HG03045 (cell line): ENCODE measurements at regions not wholly inside any gene's neighbourhood (a gene's known extent, or its start where the extent isn't known, plus 50 kb on each side); places are given as distances from the start of the nearest gene placed in this dataset.

Source experiments
- ATAC-seq: cut with Tn5 transposase; IDR thresholded peaks from one replicate; pipeline ENCODE4 v1.9.1; 2021; ENCODE audit warnings: mild to moderate bottlenecking, moderate library complexity; ENCODE audit not compliant: unreplicated experiment

GRCh38 chr6:20312606-20313005 is 89.1 kb upstream of the E2F3 start:
- ATAC-seq: no peak

DNA sequence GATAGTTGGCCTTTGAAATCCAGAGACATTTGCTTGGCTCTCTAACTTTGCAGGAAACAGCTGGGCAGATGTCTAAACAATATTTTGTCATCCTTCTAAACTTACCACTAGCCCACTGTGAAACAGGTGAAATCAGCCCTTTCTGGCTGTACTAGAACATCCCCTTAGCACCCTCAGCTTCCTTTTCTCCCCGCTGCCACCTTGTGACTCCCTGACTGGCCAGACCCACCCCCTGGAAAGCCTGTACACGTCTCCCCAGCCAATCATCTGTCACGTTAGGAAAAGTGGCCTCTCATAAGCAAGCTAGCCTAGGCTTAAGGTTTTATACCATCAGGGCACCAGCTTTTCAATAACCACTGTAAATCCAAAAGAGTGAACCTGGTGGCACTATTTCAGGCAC is 88.6 kb upstream of the E2F3 start:
- ATAC-seq: no peak

DNA sequence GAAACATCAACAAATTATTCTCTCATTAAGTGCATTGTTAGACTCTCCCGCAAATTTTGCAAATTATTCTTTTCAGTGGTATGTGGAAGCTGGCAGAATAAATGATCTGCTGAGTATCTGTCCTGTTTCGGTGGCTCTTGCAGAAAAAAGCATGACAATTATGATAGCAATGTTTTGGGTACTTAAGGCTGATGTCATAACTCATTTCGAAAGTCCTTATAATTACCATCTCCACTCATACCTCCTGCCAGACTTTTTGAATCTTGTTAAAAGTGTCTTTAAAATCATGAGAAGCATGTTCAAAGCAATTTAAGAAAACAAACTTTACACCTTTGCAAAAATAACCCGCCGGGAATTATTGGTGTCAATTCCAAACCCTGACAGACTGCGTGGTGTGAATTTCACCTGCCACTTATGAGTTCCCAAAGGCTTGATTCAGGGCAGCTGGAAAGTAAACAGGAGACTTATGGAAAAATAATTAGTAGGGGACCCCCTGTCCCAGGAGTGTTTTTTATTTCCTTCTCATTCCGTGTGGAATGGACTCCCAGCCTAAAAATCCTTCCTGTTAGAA is 87.6 kb upstream of the E2F3 start:
- ATAC-seq: no peak

GRCh38 chr6:20314866-20315845 is 86.5 kb upstream of the E2F3 start:
- ATAC-seq: no peak

DNA sequence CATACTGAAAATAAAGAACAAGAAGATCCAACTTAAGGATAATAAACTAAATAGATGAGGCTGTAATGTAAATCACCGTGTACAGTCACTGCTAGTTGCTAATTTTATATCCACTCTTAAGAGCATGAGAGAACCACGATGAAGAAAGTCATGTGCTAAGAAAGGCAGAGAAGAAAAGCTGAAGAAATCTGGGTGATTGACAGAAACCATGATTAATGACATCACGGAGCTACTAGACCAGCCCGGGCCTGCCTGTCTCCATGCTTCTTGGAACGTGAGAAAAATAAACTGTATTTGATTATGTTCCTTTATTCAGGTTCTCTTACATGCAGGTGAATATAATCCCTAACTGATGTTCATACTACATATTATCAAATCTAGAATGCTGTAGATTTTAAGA is 84.2 kb upstream of the E2F3 start:
- no peak for ATAC-seq

DNA sequence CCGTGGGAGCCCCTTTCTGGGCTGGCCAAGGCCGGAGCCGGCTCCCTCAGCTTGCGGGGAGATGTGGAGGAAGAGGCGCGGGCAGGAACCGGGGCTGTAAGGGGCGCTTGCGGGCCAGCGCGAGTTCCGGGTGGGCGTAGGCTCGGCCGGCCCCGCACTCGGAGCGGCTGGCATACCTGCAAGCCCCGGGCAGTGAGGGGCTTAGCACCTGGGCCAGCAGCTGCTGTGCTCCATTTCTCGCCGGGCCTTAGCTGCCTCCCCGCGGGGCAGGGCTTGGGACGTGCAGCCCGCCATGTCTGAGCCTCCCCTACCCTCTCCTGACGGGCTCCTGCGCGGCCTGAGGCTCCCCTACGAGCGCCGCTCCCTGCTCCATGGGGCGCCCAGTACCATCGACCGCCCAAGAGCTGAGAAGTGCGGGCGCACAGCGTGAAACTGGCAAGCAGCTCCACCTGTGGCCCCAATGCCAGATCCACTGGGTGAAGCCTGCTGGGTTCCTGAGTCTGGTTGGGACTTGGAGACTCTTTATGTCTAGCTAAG is 82.8 kb upstream of the E2F3 start:
- no peak for ATAC-seq

DNA sequence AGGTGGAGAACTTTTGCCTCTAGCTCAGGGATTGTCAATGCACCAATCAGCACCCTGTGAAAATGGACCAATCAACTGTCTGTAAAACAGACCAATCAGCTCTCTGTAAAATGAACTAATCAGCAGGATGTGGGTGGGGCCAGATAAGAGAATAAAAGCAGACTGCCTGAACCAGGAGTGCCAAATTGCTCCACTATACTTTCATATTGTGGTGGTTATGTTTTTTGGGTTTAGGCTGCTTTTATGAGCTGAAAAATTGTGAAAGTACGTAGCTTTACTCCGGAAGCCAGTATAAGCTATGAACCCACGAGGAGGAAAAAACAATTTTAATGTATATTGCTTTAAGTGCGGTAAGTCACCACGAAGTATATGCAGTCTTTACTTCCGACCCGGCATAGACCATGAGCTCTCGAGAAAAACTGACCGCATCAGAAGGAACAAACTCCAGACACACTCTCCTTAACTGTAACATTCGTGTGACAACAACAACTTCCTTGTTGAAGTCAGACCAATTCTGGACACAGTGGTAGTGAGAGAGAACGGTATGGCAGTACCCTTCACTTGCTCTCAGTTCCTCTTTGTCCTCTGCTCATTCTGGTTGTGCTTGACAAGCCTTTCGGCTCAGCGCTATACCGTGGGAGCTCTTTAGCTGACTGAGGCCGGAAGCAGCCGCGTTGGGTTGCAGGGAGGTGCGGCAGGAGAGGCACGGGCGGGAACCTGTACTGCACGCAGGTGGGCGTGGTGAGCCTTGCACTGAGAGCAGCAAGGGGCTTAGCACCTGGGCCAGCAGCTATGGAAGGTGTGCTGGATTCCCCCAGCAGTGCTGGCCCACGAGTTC is 81.9 kb upstream of the E2F3 start:
- peak; percentile 99 for ATAC-seq

DNA sequence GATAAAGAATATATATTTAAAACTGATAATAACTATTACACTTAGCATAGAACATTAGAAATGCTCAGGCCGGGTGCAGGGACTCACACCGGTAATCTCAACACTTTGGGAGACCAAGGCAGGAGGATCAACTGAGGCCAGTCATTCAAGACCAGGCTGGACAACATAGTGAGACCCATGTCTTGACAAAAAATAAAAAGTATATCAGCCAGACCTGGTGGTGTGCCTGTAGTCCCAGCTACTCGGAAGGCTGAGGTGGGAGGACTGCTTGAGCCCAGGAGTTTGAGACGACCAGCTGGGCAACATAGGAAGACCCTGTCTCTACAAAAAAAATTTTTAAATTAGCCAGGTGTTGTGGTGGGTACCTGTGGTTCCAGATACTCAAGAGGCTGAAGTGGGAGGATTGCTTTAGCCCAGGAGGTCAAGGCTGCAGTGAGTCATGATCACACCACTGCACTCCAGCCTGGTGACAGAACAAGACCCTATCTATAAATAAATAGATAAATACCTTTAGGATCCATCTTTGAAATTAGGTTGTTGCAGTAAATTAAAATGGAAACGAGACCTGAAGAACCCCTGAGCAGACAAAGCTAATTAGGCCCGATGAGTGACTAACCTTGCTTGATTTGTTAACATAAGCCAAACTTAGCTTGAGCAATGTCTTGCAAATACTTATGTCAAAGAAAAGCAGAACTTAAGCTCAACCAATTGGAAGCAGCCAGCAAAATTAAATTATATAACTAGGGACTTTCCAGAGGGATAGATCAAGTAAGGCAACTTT is 75.8 kb upstream of the E2F3 start:
- ATAC-seq: no peak

DNA sequence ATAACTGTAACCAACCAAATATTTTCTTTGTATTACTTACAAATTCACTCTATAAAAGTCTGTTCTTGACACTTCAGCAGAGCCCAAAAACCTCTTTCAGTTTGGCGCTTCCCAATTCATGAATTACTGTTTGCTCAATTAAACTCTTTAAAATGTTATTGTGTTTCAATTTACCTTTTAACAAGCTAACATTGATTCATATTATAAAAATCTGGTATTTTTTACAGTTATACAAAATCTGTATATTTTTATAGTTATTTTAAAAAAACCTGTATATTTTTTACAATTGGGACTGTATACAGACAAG is 75.3 kb upstream of the E2F3 start:
- no peak for ATAC-seq

GRCh38 chr6:20327141-20327540 is 74.5 kb upstream of the E2F3 start:
- no peak for ATAC-seq

DNA sequence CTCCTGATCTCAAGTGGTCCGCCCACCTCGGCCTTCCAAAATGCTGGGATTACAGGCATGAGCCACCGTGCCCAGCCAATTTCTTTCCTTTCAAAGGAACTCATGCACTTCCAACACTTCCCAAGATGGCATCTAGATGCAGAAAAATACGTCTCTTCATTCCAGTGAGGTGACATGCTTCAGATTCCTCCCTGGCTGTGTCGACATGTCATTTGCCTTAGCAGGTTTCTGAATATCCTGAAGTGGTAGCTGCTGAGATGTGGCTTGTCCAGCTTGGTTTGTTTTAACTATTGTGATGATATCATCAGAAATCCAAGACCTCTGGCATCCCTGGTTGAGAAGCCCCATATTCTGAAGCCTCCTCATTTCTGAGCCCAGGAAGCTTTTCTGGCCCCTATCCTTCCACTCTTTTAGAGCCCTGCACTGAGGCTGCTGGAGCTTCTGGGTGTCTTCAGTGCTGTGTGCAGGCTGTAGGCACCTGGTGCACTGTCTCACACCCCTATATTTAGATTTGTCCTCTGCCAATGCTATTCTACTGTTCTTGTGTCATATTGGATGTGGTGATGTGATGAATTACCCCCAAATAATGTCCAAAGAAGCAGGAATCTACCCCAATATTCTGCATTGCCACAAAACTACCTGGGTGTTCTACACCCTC is 73.3 kb upstream of the E2F3 start:
- no peak for ATAC-seq

DNA sequence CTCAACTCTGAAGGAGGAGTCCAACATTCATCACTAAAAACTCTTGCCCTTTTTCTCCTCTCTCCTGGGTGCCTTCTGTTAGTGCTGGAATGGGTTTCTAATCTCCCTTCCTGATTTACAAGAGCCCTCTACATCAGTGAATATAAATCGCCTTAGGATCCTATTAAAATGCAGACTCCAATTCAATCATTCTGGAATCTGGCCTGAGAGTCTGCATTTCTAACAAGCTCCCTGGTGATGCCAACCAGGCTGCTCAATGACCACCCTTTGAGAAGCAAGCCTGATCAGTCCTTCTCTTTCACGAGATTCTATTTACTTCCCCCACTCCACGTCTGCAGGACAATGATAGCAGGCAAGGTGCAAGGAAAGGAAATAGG is 72.8 kb upstream of the E2F3 start:
- ATAC-seq: no peak

GRCh38 chr6:20331042-20331441 is 70.6 kb upstream of the E2F3 start:
- no peak for ATAC-seq

- ATAC-seq: no peak
Measured at GRCh38 chr6:20331625-20332024, 70.1 kb upstream of the E2F3 start.

DNA sequence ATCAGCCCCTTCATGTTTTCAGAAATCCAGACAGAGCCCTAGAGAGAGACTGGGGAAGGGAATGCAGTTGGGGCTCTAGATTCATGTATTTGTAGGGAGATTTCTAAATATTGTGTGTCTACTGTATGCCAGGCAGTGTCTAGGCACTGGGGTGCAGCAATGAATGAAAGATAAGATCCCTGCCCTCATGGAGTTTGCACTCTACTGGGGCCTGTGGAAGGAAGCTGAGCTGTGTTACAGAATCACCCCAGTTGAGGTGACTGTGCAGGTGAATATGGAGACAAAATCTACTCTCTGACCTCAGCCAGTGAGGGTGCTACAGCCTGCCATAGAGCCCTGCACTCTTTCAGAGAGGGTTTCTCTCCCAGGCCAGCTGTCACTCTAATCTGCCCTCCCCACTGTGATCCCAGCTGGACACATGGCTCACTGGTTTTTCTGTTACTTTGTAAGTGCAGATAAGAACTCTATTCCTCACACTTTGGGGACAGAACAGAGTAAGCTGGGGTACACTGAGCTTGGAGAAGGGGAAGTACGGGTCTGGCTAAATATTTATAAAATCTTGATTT is 69.2 kb upstream of the E2F3 start:
- no peak for ATAC-seq

DNA sequence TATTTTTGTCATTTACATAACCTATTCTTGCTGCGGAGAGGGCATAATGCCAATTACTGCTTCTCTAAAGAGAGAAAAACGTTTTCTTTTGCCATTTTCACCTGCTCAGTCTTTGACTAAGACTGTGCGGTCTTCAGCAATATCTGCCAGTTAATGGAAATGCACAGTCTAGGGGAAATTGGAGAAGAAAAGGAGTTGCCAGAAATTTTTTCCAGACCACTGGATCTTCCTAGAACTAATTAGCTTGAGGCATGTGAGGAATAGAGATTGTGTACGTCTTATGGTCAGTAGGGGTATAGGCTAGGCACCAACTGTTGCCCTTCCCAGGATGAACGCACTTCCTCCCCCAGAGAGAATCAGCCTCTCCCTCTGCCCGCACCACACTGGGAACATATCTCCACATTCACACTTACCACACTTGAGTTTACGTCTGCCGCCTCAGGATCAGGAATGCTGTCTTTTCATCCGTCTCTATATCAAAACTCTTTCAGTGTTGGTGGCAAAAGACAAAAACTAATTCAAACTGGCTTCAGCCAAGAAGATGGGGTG is 67.9 kb upstream of the E2F3 start:
- no peak for ATAC-seq

DNA sequence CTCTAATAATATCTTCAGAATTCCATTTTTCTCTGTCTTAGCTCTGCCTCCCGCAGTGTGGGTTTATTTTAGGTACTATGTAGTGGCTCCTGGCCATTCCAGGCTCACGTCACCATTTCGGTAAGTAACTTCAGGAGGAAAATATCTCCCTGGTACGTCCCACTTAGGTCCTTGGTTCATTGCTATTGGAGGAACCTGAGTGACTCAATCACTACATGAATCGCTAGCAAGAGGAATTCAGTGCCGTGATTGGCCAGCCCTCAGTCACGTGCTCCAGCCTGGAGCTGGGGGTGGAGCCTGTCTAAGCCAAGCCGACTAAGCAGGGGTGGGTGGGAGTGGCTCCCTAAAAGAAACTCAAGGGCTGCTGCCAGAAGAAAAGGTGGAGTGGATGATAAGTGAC is 67.3 kb upstream of the E2F3 start:
- ATAC-seq: no peak

DNA sequence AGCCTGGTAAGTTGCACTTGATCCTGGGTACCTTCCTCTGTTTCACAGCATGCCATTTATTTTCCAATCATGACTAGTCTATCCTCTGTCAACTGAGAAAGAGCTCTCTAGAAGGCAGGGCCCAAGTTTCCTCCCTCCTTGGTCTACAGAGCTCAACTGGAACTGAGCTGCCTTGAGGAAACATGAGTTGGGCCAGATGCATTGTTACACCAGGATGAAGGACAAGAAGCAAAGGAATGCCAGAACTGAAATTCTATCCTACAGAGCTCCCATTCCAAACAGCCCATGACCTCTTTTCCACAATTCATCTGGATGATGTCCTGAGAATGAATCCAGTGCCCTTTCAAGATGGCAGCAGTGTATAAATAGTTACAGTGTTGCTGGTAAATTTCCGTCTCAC is 66.7 kb upstream of the E2F3 start:
- ATAC-seq: no peak

DNA sequence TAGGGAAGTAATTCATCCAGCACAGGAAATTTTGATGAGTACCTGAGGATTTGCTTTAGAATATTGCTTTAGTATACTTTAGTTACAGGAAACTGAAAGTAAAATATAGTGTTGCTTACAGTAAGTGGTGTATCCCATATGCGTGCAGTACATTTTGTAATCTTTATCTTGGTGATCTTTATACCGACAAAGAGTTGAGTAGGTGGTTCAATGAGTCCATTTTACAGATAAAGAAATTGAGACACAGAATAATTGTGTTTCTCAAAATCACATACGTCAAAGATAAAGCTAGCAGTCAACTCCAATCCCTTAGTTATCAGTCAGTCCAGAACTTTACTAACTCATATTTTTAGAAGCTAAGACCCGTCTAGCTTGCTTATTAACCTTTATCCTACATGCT is 65.8 kb upstream of the E2F3 start:
- ATAC-seq: no peak

DNA sequence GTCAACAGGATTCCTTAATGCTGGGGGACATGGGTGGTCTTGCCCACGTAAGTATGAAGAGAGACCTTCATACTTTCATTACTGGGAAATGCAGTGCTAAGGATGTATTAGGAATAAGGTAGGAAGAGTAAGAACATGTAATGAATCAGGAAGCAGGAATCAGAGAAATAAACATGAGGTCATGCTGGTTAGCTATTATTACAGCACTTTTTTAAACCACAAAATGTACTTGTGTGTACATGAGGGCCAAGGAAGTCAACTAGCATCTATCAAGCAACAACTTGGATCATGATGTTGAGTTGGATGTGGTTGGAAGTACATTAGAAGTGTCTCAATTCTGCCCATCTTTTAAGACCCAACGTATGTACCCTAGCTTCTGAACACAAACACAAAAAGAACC is 63.5 kb upstream of the E2F3 start:
- ATAC-seq: no peak
